Activated T-cell treated with anti-CD3 and anti-CD28 coated beads, Interleukin-2, amount 50 U/mL, for 72 hours (primary cell): ENCODE measurements at regions not wholly inside any gene's neighbourhood (a gene's known extent, or its start where the extent isn't known, plus 50 kb on each side); places are given as distances from the start of the nearest gene placed in this dataset.

Experiments
- ATAC-seq, 2 donors: fragments of 150-1000 bp; cut with Tn5 transposase; replicated peaks in 1 of 2; 2 replicates each; pipeline ENCODE4 v1.10.0; 2021; ENCODE audit warnings: moderate library complexity in 2 of 2, mild to moderate bottlenecking in 1 of 2
- DNase-seq, 2 donors: peaks; one replicate each; pipeline ENCODE4 v3.0.0; 2021 to 2022; ENCODE audit warnings: mixed read lengths in 1 of 2
- H3K27ac Mint-ChIP-seq: one replicate; pipeline ENCODE4 v1.8.0; 2022; ENCODE audit warnings: mild to moderate bottlenecking, moderate library complexity, mixed read lengths
- H3K27me3 Mint-ChIP-seq: one replicate; pipeline ENCODE4 v1.8.0; 2022; ENCODE audit warnings: low read depth, mixed read lengths
- H3K36me3 Mint-ChIP-seq, 2 donors: one replicate each; pipeline ENCODE4 v1.8.0; 2022; ENCODE audit warnings: mixed read lengths in 2 of 2, mild to moderate bottlenecking in 1 of 2; ENCODE audit not compliant: insufficient read depth in 2 of 2
- H3K4me1 Mint-ChIP-seq: one replicate; pipeline ENCODE4 v1.8.0; 2022; ENCODE audit warnings: low read depth, mixed read lengths
- H3K4me3 Mint-ChIP-seq, 2 donors: one replicate each; pipeline ENCODE4 v1.8.0; 2022; ENCODE audit warnings: mild to moderate bottlenecking in 2 of 2, mixed read lengths in 2 of 2, moderate library complexity in 2 of 2
- H3K9me3 Mint-ChIP-seq, 2 donors: one replicate each; pipeline ENCODE4 v1.8.0; 2022; ENCODE audit warnings: mixed read lengths in 2 of 2

DNA sequence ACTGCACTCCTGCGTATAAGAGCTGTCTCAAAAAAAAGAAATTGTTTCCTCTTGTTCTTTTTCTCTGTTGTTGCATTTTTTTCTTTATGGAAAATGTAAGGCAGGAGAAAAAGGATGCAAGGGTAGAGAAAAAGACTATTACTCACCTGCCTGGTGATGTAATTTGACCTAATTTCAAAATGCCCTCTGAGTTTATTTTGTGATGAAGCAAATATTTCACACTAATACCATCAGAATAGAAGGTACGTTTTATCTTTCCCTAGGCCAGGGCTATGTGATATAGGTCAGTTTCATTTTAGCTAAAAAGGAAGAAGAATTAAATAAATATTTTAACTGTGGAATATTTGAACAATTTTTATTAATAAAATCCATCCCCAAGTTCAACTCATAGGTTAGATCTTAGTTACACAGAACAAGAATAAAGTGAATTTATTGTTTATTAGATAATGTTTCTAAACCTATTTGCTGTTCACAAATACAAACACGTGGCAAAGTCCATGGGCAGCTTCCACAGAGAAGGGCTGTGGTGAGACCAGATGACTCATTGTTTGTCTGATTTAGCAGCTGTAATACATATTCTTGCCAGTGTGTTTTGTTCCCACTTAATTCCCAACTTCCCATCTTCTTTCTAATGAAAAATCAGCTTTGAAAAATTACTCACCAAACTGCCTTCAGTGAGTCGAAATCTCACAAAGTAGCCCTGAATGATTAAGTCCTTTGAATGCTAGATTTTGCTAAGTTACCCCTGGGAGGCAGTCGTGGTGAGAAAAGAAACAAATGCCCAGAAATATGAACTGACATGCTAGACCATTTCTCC lies 52.8 kb upstream of the CCDC112 start:
- Mint-ChIP-seq H3K27me3 (peaks cover 54% of the 10 kb centered on the region), H3K4me3 (no peak overlapping the region), H3K4me1 (no peaks in the 10 kb centered on the region), H3K9me3 (peaks cover 0 to 3% of the 10 kb centered on the region in 2 donors), H3K36me3 (no peaks in the 10 kb centered on the region), H3K27ac (no peak overlapping the region)
- no peak for DNase-seq
- no peak for ATAC-seq

DNA sequence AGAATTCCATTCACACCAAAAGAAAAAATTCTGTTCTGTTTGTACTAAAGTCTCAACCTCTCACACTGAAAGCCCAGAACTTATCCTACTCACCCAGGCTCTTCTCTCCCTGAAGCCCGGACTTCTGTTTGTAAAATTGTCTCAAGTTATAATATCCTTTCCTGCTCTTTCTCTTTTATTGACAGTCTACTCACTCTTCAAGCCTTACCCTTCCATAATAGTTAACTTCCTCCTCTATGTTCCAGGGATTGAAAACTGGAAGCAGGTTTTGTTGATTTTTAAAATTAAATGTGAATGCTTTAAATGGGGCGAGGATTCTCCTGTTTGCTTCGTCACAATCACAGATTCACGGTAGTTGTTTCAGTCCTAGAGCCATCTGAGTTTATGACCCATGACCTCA lies 51.7 kb upstream of the CCDC112 start:
- Mint-ChIP-seq H3K9me3 (peaks cover 0 to 3% of the 10 kb centered on the region in 2 donors), H3K4me1 (no peaks in the 10 kb centered on the region), H3K4me3 (no peak overlapping the region), H3K27me3 (peaks cover 60% of the 10 kb centered on the region), H3K36me3 (no peaks in the 10 kb centered on the region), H3K27ac (no peak overlapping the region)
- no peak for DNase-seq
- ATAC-seq = no peak
